Adrenal gland (tissue), 9 donors: ENCODE measurements at regions not wholly inside any gene's neighbourhood (a gene's known extent, or its start where the extent isn't known, plus 50 kb on each side); places are given as distances from the start of the nearest gene placed in this dataset.
A peak's percentile ranks its signal among the peaks of the same experiment; 100 is the strongest.

Experiments used
- DNase-seq, 7 donors: peaks; one replicate each; pipeline ENCODE4 v3.0.0-alpha.2; 2019 to 2020
- H3K27ac ChIP-seq, 5 donors: fragments of 200-600 bp; sonication (generic) in 4 of 5; 1 replicate in 3 of 5; 2 replicates in 2 of 5; pipeline versions ENCODE4 v1.5.1 to v1.8.0; 2016 to 2020; ENCODE audit warnings: mild to moderate bottlenecking in 1 of 5
- H3K27me3 ChIP-seq: fragments of 200-600 bp; 2 replicates; pipeline ENCODE4 v1.8.0; 2021
- H3K36me3 ChIP-seq, 2 donors: fragments of 200-600 bp; replicated peaks in 1 of 2; 1 replicate in 1 of 2; 2 replicates in 1 of 2; pipeline versions ENCODE4 v1.5.1 to v1.8.0; 2018 to 2022
- H3K4me1 ChIP-seq, 2 donors: fragments of 200-600 bp; replicated peaks in 1 of 2; 1 replicate in 1 of 2; 2 replicates in 1 of 2; pipeline versions ENCODE4 v1.5.1 to v1.8.0; 2018 to 2021
- H3K4me3 ChIP-seq, 4 donors: fragments of 200-600 bp; sonication (generic) in 3 of 4; one replicate each; pipeline ENCODE4 v1.5.1; 2016 to 2018
- H3K9me3 ChIP-seq, 3 donors: fragments of 200-600 bp; sonication (generic) in 1 of 3; replicated peaks in 1 of 3; 1 replicate in 2 of 3; 2 replicates in 1 of 3; pipeline versions ENCODE4 v1.5.1 to v1.8.0; 2016 to 2021
- POLR2A ChIP-seq, 2 donors: fragments of 450-650 bp; IDR thresholded peaks; one replicate each; pipeline ENCODE4 v1.6.1; 2017; ENCODE audit warnings: antibody characterized with exemption in 2 of 2, mild to moderate bottlenecking in 2 of 2, moderate library complexity in 1 of 2
- WGBS, 4 donors: extraction: QIAGEN DNeasy Blood & Tissue Kit in 2 of 4; methylation state at CpG; one replicate each; pipeline versions ENCODE4 v1.1.5 to v1.1.7; 2013 to 2017; 5-methylcytosine and 5-hydroxymethylcytosine counted together
- intact Hi-C, 2 donors: fragments of 100-400 bp; cut with DNase I; formaldehyde crosslinking; loops; one replicate each; pipeline versions ENCODE4 v1.14.1 to v1.15.0; 2022 to 2023
- TF ChIP-seq, protein P1 (sequence below), 6 experiments: fragments of 450-650 bp in 4 of 6; fragments of 200-600 bp in 2 of 6; sonication (generic) in 1 of 6; IDR thresholded peaks; 1 replicate in 5 of 6; 2 replicates in 1 of 6; pipeline versions ENCODE4 v1.5.1 to v1.8.0; 2016 to 2021; ENCODE audit warnings: antibody characterized with exemption in 6 of 6, mild to moderate bottlenecking in 2 of 6, moderate library complexity in 1 of 6
- donor health status: healthy with polysubstance abuse.
- donor health status: Bipolar disorder and iron deficiency.
- donor health status: DM: yes; HTN: yes; CAD: no.
- donor health status: DM: no; HTN: no; CAD: no.
- donor health status: DM: no; HTN: no; CAD: no.

DNA sequence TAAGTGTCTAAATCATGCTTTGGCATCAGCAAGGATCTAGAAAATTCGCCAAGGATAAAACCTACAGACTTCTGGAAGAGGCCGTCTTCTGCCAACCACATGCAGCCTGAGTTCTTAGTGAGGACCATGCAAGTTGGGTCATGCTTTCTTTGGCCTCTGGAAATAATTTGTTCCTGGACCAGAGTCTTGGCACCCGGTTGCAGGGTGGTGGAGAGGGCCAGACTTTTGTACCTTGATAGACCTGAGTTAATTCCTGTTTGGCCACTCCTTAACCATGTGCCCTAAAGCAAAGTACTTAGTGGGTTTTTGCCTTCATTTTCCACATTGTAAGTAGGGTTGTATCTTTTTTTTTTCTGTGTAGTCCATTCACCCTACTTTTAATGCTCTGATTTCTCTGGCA lies 283.4 kb upstream of the IRX5 start:
- H3K4me3 ChIP-seq, result no peak overlapping the region
- TF ChIP-seq POLR2A (IDR thresholded peaks at IDR 0.05), result no peak
- TF ChIP-seq, protein P1, sequence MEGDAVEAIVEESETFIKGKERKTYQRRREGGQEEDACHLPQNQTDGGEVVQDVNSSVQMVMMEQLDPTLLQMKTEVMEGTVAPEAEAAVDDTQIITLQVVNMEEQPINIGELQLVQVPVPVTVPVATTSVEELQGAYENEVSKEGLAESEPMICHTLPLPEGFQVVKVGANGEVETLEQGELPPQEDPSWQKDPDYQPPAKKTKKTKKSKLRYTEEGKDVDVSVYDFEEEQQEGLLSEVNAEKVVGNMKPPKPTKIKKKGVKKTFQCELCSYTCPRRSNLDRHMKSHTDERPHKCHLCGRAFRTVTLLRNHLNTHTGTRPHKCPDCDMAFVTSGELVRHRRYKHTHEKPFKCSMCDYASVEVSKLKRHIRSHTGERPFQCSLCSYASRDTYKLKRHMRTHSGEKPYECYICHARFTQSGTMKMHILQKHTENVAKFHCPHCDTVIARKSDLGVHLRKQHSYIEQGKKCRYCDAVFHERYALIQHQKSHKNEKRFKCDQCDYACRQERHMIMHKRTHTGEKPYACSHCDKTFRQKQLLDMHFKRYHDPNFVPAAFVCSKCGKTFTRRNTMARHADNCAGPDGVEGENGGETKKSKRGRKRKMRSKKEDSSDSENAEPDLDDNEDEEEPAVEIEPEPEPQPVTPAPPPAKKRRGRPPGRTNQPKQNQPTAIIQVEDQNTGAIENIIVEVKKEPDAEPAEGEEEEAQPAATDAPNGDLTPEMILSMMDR (IDR thresholded peaks at IDR 0.05), result no peak
- DNase-seq, result no peak
- H3K9me3 ChIP-seq, result no peaks in the 10 kb centered on the region
- no peaks in the 10 kb centered on the region for H3K4me1 ChIP-seq
- no peaks in the 10 kb centered on the region for H3K36me3 ChIP-seq
- peaks cover 11% of the 10 kb centered on the region for H3K27me3 ChIP-seq
- WGBS, 4 donors, result 75 to 85% (median 78%) methylated on average over 3 of the region's 3 CpGs
- no peak overlapping the region for H3K27ac ChIP-seq
- intact Hi-C loops, result no loop called here

DNA sequence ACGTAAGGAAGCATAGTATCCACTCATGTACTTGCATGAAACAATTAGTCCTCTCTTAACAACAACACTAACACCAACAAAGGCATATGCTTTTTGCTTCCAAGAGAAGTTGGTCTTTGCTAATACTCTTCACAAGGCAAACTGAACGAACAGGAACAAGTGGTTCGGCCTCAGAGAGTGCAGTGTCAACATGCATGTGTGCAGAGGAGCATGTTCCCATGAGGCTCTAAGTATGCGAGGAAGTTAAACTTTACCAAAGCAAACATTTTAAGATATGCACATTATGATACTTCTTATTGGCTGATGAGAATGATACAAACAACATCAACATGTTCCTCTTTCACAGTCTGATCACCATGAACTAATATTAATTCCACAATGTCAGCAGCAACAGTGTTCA lies 285.3 kb upstream of the IRX5 start:
- Histone ChIP-seq H3K9me3 (no peaks in the 10 kb centered on the region), H3K4me3 (no peak overlapping the region), H3K4me1 (no peaks in the 10 kb centered on the region), H3K27me3 (peaks cover 14% of the 10 kb centered on the region), H3K27ac (no peak overlapping the region), H3K36me3 (no peaks in the 10 kb centered on the region)
- intact Hi-C loops, result no loop called here
- no peak for DNase-seq
- TF ChIP-seq, protein P1 (IDR thresholded peaks at IDR 0.05), result no peak
- TF ChIP-seq POLR2A (IDR thresholded peaks at IDR 0.05), result no peak
- 64 to 72% (median 70%) methylated on average over 4 of the region's 4 CpGs for WGBS, 4 donors

DNA sequence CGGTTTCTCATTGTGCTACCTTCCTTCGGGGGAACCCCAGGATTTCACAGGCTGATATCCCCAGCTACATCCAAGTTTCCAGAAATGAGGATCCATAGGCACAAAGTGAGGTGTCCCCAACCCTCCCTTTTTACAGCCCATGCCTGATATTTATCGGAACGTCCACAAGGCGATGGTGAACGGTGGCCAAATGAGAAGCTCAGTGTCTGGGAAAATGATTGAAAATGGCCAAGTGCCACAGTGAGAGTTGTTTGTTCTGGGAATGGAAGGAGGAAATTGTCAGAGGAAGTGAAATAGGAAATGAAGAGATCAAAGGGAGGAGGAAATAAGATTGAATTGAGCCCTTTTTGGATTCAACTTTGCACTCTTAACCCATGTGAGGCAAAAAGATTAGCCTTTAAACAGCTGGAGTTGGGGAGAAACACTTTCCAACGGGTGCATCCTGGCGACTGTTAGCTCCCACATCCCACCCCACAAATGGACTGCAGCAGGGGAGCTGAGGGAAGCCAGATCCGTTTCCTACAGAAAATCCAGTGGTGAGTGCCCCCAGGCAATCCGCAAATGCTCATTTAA lies 294.4 kb upstream of the IRX5 start:
- Histone ChIP-seq H3K4me3 (no peak overlapping the region), H3K9me3 (no peaks in the 10 kb centered on the region), H3K36me3 (no peaks in the 10 kb centered on the region), H3K27ac (no peak overlapping the region), H3K4me1 (no peaks in the 10 kb centered on the region), H3K27me3 (peaks cover 4% of the 10 kb centered on the region)
- intact Hi-C loops, result no loop called here
- no peak for TF ChIP-seq POLR2A (IDR thresholded peaks at IDR 0.05)
- TF ChIP-seq, protein P1 (IDR thresholded peaks at IDR 0.05), result no peak
- DNase-seq, result no peak
- WGBS, 4 donors, result 64 to 71% (median 66%) methylated on average over 10 of the region's 10 CpGs

DNA sequence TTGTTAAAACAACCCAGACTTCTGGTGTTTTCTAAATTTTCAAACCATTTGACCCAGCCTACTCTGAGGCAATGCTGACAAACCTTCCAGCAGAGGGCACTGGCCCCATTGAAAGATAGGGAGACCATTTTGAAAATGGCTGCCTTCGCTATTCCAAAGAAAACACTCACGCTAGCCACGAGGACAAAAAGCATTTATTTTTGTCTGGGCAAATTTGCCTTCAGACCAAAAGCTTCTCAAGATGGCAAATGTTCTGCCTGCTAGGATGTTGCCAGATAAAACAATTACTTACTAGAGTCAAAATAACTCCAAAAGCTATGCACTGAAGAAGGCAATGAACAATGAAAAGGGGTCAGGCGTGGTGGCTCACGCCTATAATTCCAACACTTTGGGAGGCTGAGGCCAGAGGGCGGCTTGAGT lies 296.7 kb upstream of the IRX5 start:
- Histone ChIP-seq H3K27me3 (no peaks in the 10 kb centered on the region), H3K9me3 (no peaks in the 10 kb centered on the region), H3K4me3 (no peak overlapping the region), H3K4me1 (no peaks in the 10 kb centered on the region), H3K36me3 (no peaks in the 10 kb centered on the region), H3K27ac (no peak overlapping the region)
- intact Hi-C loops, result no loop called here
- peak in 2 of 7 donors; percentile 22 to 27 for DNase-seq
- WGBS, 4 donors, result 53 to 56% (median 54%) methylated on average over 6 of the region's 6 CpGs
- TF ChIP-seq, protein P1 (IDR thresholded peaks at IDR 0.05), result peak in 4 of 6 experiments; percentile 11 to 37 (median 22)
- no peak for TF ChIP-seq POLR2A (IDR thresholded peaks at IDR 0.05)
